Epithelial cell of proximal tubule (primary cell): ENCODE measurements at regions not wholly inside any gene's neighbourhood (a gene's known extent, or its start where the extent isn't known, plus 50 kb on each side); places are given as distances from the start of the nearest gene placed in this dataset.

ENCODE experiments used
- DNase-seq: peaks from one replicate; pipeline ENCODE4 v3.0.0-alpha.2; 2011; ENCODE audit warnings: low read depth
- H3K4me3 ChIP-seq: 2 replicates; pipeline ENCODE4 v1.5.1; 2011; ENCODE audit warnings: low read depth, mild to moderate bottlenecking, low read length
- TF ChIP-seq, protein P1 (sequence below): conservative IDR thresholded peaks from 2 replicates; pipeline ENCODE4 v1.5.1; 2012; ENCODE audit warnings: low read depth, mild to moderate bottlenecking, low read length

DNA sequence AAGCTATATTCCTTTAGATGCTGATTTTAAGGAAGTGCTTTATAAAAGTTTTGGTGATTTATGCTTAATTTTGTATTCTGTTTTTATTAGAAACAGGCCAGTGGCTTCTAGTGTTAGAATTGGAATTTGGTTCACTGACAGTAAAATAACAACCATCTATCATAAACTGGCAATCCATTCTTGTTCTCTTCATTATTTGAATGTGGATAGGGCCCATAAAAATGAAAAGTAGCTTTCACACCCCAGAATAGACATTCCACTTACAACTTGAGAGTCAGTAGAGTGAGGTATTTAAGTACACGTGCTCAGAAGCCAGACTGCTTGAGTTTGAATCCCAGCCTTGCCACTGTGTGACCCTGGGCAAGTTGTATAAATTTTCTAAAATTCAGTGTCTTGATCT is 232.4 kb upstream of the CTSO start:
- TF ChIP-seq, protein P1, sequence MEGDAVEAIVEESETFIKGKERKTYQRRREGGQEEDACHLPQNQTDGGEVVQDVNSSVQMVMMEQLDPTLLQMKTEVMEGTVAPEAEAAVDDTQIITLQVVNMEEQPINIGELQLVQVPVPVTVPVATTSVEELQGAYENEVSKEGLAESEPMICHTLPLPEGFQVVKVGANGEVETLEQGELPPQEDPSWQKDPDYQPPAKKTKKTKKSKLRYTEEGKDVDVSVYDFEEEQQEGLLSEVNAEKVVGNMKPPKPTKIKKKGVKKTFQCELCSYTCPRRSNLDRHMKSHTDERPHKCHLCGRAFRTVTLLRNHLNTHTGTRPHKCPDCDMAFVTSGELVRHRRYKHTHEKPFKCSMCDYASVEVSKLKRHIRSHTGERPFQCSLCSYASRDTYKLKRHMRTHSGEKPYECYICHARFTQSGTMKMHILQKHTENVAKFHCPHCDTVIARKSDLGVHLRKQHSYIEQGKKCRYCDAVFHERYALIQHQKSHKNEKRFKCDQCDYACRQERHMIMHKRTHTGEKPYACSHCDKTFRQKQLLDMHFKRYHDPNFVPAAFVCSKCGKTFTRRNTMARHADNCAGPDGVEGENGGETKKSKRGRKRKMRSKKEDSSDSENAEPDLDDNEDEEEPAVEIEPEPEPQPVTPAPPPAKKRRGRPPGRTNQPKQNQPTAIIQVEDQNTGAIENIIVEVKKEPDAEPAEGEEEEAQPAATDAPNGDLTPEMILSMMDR: no peak
- no peak for DNase-seq
- no peak overlapping the region for H3K4me3 ChIP-seq

DNA sequence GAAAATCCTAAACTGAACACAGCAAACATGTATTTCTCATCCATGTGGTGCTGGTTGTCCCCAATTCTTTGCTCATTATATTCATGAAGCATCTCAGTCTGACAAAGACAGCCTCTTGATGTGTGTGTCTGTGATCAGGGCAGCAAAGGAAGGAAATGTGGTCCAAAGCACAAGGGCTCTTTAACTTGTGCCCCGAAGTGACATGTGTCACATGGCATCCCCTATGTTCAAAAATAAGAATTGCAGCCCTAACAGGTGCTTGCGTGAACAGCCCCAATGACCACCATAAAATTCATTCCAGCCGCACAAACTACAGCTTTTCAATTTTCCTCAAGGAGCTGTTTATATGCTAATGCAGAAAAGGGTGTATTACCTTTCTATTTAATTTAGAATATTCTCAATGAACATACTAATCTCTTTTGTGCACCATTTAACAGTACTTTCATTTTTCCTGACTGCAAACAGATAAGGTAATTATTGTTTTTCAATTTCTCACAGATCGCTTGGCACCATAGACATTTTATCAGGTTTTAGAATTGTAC is 231.9 kb upstream of the CTSO start:
- no peak for DNase-seq
- no peak overlapping the region for H3K4me3 ChIP-seq
- TF ChIP-seq, protein P1: no peak

DNA sequence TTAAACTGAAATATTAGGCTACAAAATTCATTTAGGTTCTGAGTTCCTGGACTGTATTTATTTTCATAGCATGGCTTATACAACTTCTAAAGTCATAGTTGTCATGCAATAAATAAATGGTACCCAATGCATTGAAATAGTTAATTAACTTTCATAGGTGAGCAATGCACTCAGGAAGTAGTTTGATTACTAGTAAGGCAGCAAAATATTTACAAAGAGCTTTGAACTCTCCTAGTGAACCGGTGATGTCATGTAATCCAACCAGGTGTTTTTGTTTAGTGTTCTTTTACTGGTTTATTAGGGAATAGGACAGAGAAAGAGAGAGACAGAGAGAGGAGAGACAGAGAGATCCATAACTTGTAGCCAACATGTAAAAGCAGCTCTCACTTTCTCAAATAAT is 228.6 kb upstream of the CTSO start:
- no peak for DNase-seq
- no peak overlapping the region for H3K4me3 ChIP-seq
- TF ChIP-seq, protein P1: no peak

DNA sequence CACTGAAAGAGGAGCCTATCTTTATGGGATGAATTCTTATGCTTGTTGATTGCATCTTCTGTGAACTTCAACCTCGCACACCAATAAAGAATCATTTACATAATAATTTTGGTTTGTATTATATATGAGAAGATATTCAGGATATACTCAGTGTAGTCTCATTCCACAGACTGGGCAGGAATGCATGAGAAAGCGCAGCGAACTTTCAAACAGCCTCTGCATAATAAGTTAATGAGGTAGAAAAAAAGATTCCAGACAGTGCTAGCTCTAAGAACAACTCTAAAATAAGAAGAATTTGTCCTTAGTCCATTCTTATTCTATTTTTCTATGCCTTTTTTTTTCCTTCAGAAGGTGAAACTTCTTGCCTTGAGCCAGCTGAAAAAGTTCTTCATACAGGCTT is 224.3 kb upstream of the CTSO start:
- TF ChIP-seq, protein P1: no peak
- DNase-seq: no peak

DNA sequence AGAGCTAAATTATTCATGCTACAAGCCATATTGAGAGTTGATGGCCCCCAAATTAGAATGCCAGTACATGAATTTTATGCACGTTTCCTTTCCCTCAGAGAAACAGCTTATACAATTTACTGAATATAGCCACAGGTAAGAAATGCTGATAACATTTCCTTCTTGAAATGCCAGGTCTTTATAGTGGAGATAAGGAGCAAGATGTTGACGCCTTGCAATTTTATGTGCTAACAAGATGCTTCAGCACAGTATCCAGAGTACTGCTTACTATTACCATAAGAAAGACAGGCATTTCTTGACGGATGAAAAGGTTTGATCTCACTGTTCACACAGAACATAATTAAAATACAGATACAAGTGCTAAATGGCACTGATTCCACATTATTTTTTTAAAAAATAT is 223.2 kb upstream of the CTSO start:
- H3K4me3 ChIP-seq: no peak overlapping the region
- TF ChIP-seq, protein P1: no peak
- no peak for DNase-seq

More for the DNA sequence above, 224.3 kb upstream of the CTSO start:
- H3K4me3 ChIP-seq: no peak overlapping the region

DNA sequence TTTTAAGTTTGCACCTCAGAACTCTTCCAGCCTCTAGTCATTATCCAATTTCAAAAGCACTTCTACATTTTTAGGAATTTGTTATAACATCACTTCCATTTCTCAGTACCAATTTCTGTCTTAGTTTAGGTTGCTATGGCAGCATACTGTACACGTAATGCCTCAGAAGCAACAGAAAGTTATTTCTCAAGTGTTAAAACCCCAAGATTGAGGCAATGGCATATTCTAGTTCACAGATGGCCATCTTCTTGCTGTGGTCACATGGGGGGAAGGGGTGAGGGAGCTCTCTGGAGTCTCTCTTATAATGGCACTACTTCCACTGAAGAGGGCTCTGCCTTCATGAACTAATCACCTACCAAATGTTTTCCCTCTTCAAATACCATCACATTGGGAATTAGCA is 220.3 kb upstream of the CTSO start:
- no peak for DNase-seq
- no peak overlapping the region for H3K4me3 ChIP-seq

DNA sequence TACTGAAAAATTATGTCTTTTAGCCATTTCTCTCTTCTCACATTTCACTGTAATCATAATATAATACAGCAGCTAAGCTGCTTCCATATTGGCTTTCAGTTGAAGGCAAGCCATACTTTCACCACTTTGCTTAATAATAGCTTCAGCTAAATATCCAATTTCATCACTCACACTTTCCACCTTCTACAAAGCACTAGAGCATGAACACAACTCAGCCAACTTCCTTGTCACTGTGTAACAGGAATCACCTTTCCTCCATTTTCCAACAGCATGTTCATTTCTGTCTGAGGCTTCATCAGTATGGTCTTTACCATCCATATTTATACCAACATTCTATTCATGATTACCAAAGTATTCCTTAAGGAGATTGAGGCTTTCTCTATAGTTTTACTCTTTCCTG is 219.8 kb upstream of the CTSO start:
- no peak overlapping the region for H3K4me3 ChIP-seq
- no peak for DNase-seq
- TF ChIP-seq, protein P1: no peak

More for the DNA sequence above, 220.3 kb upstream of the CTSO start:
- TF ChIP-seq, protein P1: no peak
